ENCODE measurements at regions not wholly inside any gene's neighbourhood (a gene's known extent, or its start where the extent isn't known, plus 50 kb on each side); places are given as distances from the start of the nearest gene placed in this dataset.

DNA sequence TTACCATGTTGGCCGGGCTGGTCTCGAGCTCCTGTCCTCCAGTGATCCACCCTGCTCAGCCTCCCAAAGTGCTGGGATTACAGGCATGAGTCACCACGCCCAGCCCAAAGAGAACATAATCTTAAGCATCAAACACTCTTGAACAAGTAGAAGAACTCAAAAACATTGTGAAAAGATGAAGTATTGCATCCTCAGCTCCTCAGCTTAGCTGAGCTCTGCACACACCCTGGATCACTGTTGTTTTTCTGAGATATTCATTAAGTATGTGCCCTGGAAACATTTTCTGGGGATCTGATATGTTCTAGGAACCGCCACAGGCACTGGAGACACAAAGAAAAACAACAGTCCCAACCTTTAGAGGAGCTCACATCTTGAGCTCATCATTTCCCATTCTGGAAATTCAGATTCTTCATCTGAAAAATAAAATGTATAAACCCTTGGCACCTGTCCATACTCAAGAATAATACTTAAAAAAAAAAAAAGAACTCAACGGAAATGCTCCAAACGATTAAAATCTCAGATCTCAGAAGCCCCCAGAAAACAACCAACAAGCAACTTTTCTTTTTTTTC is 62.2 kb upstream of the ZNF462 start:
- no peaks in the 10 kb centered on the region for H3K36me3 ChIP-seq (ENCODE audit: insufficient read depth, low read length)
- no peak overlapping the region for H3K4me3 ChIP-seq (ENCODE audit: low read length, poor library complexity, severe bottlenecking)
- no peaks in the 10 kb centered on the region for H3K4me1 ChIP-seq (ENCODE audit: insufficient read depth, low read length, poor library complexity, severe bottlenecking)
- no peaks in the 10 kb centered on the region for H3K79me2 ChIP-seq (ENCODE audit: insufficient read depth, low read length)
- no peak overlapping the region for H3K9ac ChIP-seq (ENCODE audit: low read depth, low read length, poor library complexity, severe bottlenecking)
- no peak overlapping the region for H3K4me2 ChIP-seq (ENCODE audit: low read depth, low read length, poor library complexity, severe bottlenecking)
- H4K20me1 ChIP-seq (ENCODE audit: insufficient read depth, low read length, poor library complexity, severe bottlenecking), result no peaks in the 10 kb centered on the region
- H2AFZ ChIP-seq (ENCODE audit: low read length), result no peak overlapping the region
- TF ChIP-seq, protein P1, sequence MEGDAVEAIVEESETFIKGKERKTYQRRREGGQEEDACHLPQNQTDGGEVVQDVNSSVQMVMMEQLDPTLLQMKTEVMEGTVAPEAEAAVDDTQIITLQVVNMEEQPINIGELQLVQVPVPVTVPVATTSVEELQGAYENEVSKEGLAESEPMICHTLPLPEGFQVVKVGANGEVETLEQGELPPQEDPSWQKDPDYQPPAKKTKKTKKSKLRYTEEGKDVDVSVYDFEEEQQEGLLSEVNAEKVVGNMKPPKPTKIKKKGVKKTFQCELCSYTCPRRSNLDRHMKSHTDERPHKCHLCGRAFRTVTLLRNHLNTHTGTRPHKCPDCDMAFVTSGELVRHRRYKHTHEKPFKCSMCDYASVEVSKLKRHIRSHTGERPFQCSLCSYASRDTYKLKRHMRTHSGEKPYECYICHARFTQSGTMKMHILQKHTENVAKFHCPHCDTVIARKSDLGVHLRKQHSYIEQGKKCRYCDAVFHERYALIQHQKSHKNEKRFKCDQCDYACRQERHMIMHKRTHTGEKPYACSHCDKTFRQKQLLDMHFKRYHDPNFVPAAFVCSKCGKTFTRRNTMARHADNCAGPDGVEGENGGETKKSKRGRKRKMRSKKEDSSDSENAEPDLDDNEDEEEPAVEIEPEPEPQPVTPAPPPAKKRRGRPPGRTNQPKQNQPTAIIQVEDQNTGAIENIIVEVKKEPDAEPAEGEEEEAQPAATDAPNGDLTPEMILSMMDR (conservative IDR thresholded peaks at IDR 0.05; ENCODE audit: low read length), result no peak
- TF ChIP-seq EZH2phosphoT487 (IDR thresholded peaks at IDR 0.05; ENCODE audit: borderline replicate concordance), result no peak
- H3K9me3 ChIP-seq (ENCODE audit: insufficient read depth, low read depth, low read length), result no peaks in the 10 kb centered on the region
- H3K27me3 ChIP-seq (ENCODE audit: insufficient read depth, low read length, poor library complexity, severe bottlenecking), result no peaks in the 10 kb centered on the region
- H3F3A ChIP-seq (ENCODE audit: low read depth), result no peaks in the 10 kb centered on the region
- H3K9me2 ChIP-seq (replicated peaks; ENCODE audit: low read depth, low read length), result no peaks in the 10 kb centered on the region

DNA sequence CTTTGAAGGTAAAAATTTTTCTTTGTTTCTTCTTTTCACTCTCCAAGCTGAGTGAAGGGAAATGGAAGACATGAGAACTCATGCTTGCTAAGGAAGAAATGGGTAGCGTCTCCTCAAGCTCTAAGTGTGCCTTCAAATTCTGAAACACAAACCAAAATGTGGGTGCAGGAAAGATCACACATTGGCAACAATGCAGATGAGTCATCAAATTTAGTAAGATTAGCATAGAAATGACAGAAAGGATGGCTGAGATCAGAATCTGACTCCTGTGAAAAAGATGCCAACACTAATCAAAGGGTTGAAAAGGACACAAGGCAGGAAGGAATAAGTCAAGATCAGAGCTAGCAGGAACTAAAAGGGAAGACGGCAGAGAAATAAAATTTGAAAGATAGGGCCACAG is 61.1 kb upstream of the ZNF462 start:
- no peaks in the 10 kb centered on the region for H3F3A ChIP-seq (ENCODE audit: low read depth)
- H3K27me3 ChIP-seq (ENCODE audit: insufficient read depth, low read length, poor library complexity, severe bottlenecking), result no peaks in the 10 kb centered on the region
- H3K9me3 ChIP-seq (ENCODE audit: insufficient read depth, low read depth, low read length), result no peaks in the 10 kb centered on the region
- no peaks in the 10 kb centered on the region for H4K20me1 ChIP-seq (ENCODE audit: insufficient read depth, low read length, poor library complexity, severe bottlenecking)
- no peak overlapping the region for H3K9ac ChIP-seq (ENCODE audit: low read depth, low read length, poor library complexity, severe bottlenecking)
- no peaks in the 10 kb centered on the region for H3K79me2 ChIP-seq (ENCODE audit: insufficient read depth, low read length)
- no peak overlapping the region for H3K4me3 ChIP-seq (ENCODE audit: low read length, poor library complexity, severe bottlenecking)
- no peak overlapping the region for H2AFZ ChIP-seq (ENCODE audit: low read length)
- H3K4me2 ChIP-seq (ENCODE audit: low read depth, low read length, poor library complexity, severe bottlenecking), result no peak overlapping the region
- no peaks in the 10 kb centered on the region for H3K4me1 ChIP-seq (ENCODE audit: insufficient read depth, low read length, poor library complexity, severe bottlenecking)
- H3K36me3 ChIP-seq (ENCODE audit: insufficient read depth, low read length), result no peaks in the 10 kb centered on the region
- H3K9me2 ChIP-seq (replicated peaks; ENCODE audit: low read depth, low read length), result no peaks in the 10 kb centered on the region
- TF ChIP-seq EZH2phosphoT487 (IDR thresholded peaks at IDR 0.05; ENCODE audit: borderline replicate concordance), result no peak
- TF ChIP-seq, protein P1 (conservative IDR thresholded peaks at IDR 0.05; ENCODE audit: low read length), result no peak

All from Loucy (cell line).